ENCODE measurements at regions not wholly inside any gene's neighbourhood (a gene's known extent, or its start where the extent isn't known, plus 50 kb on each side); places are given as distances from the start of the nearest gene placed in this dataset.

GRCh38 chr3:18124501-18124900 lies 300.6 kb downstream of the SATB1 start:
- Mint-ChIP-seq H3K9me3 (ENCODE audit: insufficient read depth) (no peaks in the 10 kb centered on the region), H3K27me3 (peaks cover 7% of the 10 kb centered on the region), H3K4me1 (peaks cover 31% of the 10 kb centered on the region), H3K27ac (no peak overlapping the region), H3K4me3 (no peak overlapping the region)
- Histone ChIP-seq H3K4me3 (ENCODE audit: control extremely low read depth in 1 of 5, extremely low read depth in 1 of 5, insufficient read depth in 1 of 5, low read depth in 2 of 5, low read length in 4 of 5) (no peak overlapping the region), H3K4me1 (ENCODE audit: control insufficient read depth in 2 of 2, insufficient read depth in 2 of 2, low read length in 2 of 2) (peaks cover 30 to 32% of the 10 kb centered on the region in 2 donors), H3K36me3 (replicated peaks in 1 of 2; ENCODE audit: control extremely low read depth in 1 of 2, control insufficient read depth in 1 of 2, extremely low read depth in 1 of 2, insufficient read depth in 2 of 2, low read length in 1 of 2) (no peaks in the 10 kb centered on the region), H3K27ac (ENCODE audit: low read length in 2 of 2) (no peak overlapping the region), H3K27me3 (replicated peaks in 1 of 4; ENCODE audit: control extremely low read depth in 1 of 4, control insufficient read depth in 3 of 4, insufficient read depth in 4 of 4, low read length in 3 of 4) (no peaks in the 10 kb centered on the region), H3K9me3 (ENCODE audit: control extremely low read depth in 1 of 3, control insufficient read depth in 2 of 3, insufficient read depth in 1 of 3, low read length in 2 of 3) (no peaks in the 10 kb centered on the region), H2AFZ (ENCODE audit: insufficient read depth, low read depth, low read length, poor library complexity, severe bottlenecking) (no peak overlapping the region), H4K20me1 (ENCODE audit: control insufficient read depth, insufficient read depth, low read length, poor library complexity, severe bottlenecking) (no peaks in the 10 kb centered on the region), H3K79me2 (ENCODE audit: control insufficient read depth, insufficient read depth, low read length) (no peaks in the 10 kb centered on the region), H3K4me2 (replicated peaks; ENCODE audit: low read depth, low read length, poor library complexity, severe bottlenecking) (no peak overlapping the region), H3K9ac (ENCODE audit: low read length) (no peak overlapping the region)
- 100% methylated on average over 5 of the region's 5 CpGs for WGBS (ENCODE audit: insufficient coverage)
- DNase-seq (no peak), ATAC-seq (ENCODE audit: low read depth) (no peak)
- CTCF ChIA-PET: no interaction called here
- POLR2A ChIA-PET: no interaction called here
- intact Hi-C loops (cut with micrococcal nuclease): no loop called here
- TF ChIP-seq, protein P1, sequence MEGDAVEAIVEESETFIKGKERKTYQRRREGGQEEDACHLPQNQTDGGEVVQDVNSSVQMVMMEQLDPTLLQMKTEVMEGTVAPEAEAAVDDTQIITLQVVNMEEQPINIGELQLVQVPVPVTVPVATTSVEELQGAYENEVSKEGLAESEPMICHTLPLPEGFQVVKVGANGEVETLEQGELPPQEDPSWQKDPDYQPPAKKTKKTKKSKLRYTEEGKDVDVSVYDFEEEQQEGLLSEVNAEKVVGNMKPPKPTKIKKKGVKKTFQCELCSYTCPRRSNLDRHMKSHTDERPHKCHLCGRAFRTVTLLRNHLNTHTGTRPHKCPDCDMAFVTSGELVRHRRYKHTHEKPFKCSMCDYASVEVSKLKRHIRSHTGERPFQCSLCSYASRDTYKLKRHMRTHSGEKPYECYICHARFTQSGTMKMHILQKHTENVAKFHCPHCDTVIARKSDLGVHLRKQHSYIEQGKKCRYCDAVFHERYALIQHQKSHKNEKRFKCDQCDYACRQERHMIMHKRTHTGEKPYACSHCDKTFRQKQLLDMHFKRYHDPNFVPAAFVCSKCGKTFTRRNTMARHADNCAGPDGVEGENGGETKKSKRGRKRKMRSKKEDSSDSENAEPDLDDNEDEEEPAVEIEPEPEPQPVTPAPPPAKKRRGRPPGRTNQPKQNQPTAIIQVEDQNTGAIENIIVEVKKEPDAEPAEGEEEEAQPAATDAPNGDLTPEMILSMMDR (IDR thresholded peaks at IDR 0.05): no peak
- TF ChIP-seq EZH2 (IDR thresholded peaks at IDR 0.05; ENCODE audit: borderline replicate concordance, insufficient read depth, low read depth, low read length, poor library complexity, severe bottlenecking): no peak

- Mint-ChIP-seq H3K4me1 (peaks cover 16% of the 10 kb centered on the region), H3K9me3 (ENCODE audit: insufficient read depth) (no peaks in the 10 kb centered on the region), H3K27me3 (peaks cover 16% of the 10 kb centered on the region), H3K27ac (no peak overlapping the region), H3K4me3 (no peak overlapping the region)
- Histone ChIP-seq H3K27ac (ENCODE audit: low read length in 2 of 2) (no peak overlapping the region), H3K27me3 (replicated peaks in 1 of 4; ENCODE audit: control extremely low read depth in 1 of 4, control insufficient read depth in 3 of 4, insufficient read depth in 4 of 4, low read length in 3 of 4) (no peaks in the 10 kb centered on the region), H3K36me3 (replicated peaks in 1 of 2; ENCODE audit: control extremely low read depth in 1 of 2, control insufficient read depth in 1 of 2, extremely low read depth in 1 of 2, insufficient read depth in 2 of 2, low read length in 1 of 2) (no peaks in the 10 kb centered on the region), H2AFZ (ENCODE audit: insufficient read depth, low read depth, low read length, poor library complexity, severe bottlenecking) (no peak overlapping the region), H3K4me3 (ENCODE audit: control extremely low read depth in 1 of 5, extremely low read depth in 1 of 5, insufficient read depth in 1 of 5, low read depth in 2 of 5, low read length in 4 of 5) (no peak overlapping the region), H3K9ac (ENCODE audit: low read length) (no peak overlapping the region), H4K20me1 (ENCODE audit: control insufficient read depth, insufficient read depth, low read length, poor library complexity, severe bottlenecking) (no peaks in the 10 kb centered on the region), H3K9me3 (ENCODE audit: control extremely low read depth in 1 of 3, control insufficient read depth in 2 of 3, insufficient read depth in 1 of 3, low read length in 2 of 3) (no peaks in the 10 kb centered on the region), H3K4me2 (replicated peaks; ENCODE audit: low read depth, low read length, poor library complexity, severe bottlenecking) (no peak overlapping the region), H3K4me1 (ENCODE audit: control insufficient read depth in 2 of 2, insufficient read depth in 2 of 2, low read length in 2 of 2) (peaks cover 16% of the 10 kb centered on the region in 2 donors), H3K79me2 (ENCODE audit: control insufficient read depth, insufficient read depth, low read length) (no peaks in the 10 kb centered on the region)
- POLR2A ChIA-PET: no interaction called here
- ATAC-seq (ENCODE audit: low read depth): no peak
- no peak for DNase-seq
- intact Hi-C loops (cut with micrococcal nuclease): no loop called here
- 100% methylated on average over 1 of the region's 2 CpGs for WGBS (ENCODE audit: insufficient coverage)
- CTCF ChIA-PET: no interaction called here
- no peak for TF ChIP-seq EZH2 (IDR thresholded peaks at IDR 0.05; ENCODE audit: borderline replicate concordance, insufficient read depth, low read depth, low read length, poor library complexity, severe bottlenecking)
- TF ChIP-seq, protein P1 (IDR thresholded peaks at IDR 0.05): no peak
These were observed 302.9 kb downstream of the SATB1 start for GRCh38 chr3:18122264-18122663.

Data from B cell (primary cell).